ENCODE measurements at regions not wholly inside any gene's neighbourhood (a gene's known extent, or its start where the extent isn't known, plus 50 kb on each side); places are given as distances from the start of the nearest gene placed in this dataset.

GRCh38 chr9:94175669-94176068, 83.4 kb upstream of the ZNF169 start:
- TF ChIP-seq CTCF (conservative IDR thresholded peaks at IDR 0.05; ENCODE audit: low read depth, low read length), result no peak
- no peak for TF ChIP-seq EZH2 (IDR thresholded peaks at IDR 0.05; ENCODE audit: low read length, unreplicated experiment)

All from PC-3 (cell line).